NCI-H748 (cell line): ENCODE measurements at regions not wholly inside any gene's neighbourhood (a gene's known extent, or its start where the extent isn't known, plus 50 kb on each side); places are given as distances from the start of the nearest gene placed in this dataset.

Experiments
- DNase-seq: peaks from one replicate; lab custom pipeline; 2025; ENCODE audit not compliant: unreplicated experiment; lab: John Stamatoyannopoulos, UW

DNA sequence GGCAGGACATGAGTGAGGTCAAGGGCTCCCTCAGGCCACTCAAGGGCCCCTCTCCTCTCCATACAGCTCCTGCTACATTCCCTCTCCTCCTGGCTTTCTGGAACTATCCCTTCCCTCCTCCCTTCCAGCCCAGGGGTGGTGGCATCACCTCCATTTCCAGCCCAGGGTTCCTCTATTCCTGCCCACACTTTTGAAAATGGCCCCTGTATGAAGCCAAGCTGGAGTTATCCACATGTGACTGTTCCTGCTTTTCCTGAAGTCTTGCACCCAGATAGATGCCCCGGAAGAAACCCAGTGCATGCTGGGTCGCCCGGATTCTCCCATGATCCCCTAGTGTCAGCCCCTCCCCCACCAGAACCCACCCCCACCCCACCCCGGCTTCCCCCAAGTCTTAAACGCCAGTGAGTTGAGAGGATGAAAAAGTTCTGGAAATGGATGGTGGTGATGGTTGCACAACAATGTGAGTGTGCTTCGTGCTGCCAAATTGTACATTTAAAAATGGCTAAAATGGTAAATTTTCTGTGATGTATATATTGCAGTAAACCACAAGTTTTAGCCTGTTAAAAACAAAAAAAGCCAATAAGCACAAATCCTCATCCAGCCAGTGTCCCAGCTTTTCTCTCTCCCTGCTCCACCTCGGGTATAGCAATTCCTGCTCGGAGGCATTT is 136.9 kb downstream of the SCARB1 start:
- no peak for DNase-seq

DNA sequence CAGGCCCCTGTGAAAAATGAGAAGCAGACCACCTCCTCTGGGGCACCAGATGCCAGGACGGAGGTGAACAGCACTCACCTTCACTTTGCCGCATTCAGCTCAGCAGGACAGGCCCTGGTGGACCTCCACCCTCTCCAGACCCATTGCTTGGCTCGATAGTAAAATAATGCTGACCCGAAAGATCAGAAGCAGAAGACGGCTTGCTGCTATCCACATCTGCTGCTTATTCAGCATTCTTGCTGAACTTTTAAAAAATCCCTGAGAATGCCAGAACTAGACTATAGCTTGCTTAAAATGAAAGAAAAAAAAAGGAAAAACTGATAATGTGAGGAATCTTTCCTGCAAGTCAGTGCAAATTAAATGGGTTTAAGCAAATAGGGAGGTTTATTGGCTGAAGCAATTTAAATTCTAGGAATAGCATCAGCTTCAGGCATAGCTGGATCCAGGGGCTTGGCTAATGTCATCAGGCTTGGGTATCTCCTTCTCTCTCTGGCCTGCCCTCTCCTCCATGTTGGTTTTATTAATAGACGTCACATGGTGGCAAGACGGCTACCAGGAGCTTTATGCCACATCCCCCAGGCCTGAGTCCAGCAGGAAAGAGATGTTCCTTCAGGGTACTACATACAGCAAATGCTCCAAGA is 137.9 kb downstream of the SCARB1 start:
- no peak for DNase-seq

DNA sequence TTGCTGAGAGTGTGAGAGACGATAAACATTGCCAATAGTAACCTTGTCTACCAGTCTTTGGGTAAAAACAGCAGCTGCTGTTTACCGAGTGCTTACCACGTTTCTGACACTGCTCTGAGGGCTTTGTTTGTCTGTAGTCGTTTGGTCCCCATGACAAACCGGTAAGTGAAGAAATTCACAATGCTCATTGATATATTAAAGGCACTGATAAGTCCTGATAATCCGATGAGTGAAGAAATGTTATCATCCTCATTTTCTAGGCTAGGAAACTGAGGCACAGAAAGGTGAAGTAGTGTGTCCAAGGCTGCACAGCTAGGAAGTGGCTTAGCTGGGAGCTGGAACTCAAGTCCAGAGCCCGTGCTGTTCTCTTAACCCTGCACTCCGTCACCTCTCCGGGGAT is 138.6 kb downstream of the SCARB1 start:
- no peak for DNase-seq

DNA sequence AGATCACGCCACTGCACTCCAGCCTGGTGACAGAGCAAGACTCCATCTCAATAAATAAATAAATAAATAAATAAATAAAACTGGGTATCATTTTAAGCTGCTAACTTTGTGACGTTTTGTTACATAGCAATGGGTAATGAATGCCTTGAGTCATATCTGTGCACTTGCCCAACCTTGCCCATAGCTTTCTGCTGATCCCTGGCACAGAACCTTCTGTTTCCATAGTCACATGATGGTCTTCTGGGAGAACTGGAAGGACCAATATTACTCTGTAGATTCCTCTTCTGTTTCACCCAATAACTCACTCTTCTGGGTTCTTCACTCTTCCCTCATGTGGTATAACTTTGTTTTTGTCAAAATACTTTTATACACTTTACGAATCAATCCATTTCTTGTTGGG is 140.8 kb downstream of the SCARB1 start:
- no peak for DNase-seq

DNA sequence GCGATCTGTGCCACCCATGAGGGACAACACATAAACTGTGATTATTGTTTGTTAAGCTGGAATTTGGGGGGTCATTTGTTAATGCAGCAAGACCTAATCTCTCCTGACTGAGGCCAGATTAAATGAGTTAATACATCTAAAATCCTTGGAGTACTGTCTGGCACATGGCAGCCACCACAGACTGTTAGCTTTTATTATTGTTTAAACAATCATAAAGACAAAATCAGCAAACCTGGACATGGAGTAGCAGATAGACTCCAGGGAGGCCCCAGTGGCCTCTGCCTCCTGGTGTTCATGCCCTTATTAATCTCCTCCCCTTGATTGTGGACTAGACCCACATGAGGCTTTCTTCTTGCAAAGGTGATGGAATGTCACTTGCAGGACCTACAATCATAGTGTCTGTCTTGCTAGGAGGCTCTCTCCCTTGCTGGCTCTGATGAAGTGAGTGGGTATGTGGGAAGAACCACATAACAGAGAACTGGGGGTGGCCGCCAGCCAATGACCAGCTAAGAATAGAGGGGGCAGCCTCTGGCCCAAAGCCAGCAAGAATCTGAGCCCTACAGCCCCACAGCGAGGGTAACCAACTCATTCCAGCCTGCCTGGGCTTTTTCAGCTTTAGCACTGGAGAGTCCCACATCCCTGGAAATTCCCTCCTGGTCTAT is 142.0 kb downstream of the SCARB1 start:
- DNase-seq = no peak

DNA sequence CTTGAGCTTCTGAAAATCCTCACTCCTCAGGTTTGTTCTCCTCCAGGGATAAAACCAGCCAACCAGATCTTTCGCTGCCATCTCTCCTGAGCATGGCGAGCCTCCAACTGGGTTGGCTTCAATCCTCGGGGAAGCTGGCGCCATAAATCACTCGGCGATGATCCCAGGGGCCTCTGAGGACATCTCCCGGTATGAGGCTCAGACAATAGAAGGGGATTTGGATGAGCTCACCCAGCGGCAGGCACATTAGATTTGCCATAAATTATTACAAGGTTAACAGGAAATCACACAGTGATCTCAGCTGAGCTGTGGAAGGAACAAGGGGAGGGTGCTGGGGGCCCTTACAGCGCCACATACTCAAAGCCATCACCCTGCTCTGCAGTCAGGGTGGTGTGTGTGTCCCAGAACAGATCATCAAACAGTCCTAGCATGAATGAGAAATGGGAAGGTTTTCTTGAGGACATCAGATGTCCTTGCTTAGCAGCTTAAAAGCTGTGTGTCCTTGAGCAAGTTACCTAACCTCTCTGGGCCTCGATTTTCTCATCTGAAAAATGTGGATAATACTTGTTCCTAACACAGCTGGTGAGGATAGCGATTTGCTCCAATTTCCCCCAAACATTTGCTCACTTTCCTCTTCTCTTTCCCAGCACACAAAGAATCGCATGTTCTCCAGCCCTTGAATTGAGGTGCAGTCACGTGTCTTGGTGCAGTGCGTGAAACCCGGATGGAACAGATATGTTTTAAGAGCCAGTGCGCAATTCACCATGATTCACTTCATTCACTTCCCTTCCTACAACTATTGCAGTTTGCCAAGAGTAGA is 142.8 kb downstream of the SCARB1 start:
- DNase-seq = peak; percentile 72

DNA sequence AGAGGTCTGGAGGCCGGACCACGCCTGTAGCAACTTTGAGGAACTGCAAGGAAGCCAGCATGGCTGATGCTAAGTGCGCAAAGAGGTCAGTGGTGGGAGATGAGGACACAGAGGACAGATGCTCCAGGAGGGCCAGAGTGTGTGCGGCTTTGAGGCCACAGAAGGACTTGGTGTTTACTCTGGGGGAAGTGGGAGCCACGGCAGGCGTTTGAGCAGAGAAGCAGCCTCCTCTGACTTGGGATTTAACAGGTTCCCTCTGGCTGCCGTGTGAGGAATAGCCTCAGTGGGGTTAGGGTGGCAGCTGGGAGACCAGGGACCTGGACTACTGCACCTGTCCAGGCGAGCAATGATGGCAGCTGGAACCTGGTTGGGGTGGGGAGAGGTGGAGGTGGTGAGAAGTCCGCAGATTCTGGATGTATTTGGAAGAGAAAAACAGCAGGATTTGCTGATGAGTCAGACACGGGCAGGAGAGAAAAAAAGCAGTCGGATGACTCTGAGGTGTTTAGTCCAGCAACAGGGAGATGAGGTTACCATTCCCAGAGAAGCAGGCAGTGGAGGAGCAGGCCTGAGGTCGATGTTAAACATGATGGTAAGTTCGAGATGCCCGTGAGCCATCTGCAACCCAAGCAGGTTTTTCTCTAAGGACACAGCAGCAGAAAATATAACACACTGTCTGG is 143.5 kb downstream of the SCARB1 start:
- no peak for DNase-seq

DNA sequence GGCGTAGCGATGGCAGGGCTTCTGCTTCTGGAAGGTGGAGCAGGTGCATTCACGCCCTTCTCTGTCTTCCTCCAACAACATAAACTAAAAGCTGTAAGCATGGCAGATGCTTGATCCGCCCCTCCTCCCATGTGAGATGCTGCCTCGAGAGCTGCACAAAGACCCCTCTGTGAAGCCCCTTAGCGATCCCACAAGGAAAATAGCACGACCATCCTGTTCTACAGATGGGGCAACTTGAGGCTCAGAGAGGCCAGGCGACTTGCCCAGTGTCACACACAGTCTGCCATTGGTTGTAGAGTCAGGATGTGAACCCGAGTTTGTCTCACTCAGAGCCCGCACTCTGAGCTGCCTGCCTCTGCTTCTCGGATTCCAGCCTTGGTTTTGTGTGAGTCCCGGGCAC is 144.4 kb downstream of the SCARB1 start:
- peak; percentile 17 for DNase-seq

DNA sequence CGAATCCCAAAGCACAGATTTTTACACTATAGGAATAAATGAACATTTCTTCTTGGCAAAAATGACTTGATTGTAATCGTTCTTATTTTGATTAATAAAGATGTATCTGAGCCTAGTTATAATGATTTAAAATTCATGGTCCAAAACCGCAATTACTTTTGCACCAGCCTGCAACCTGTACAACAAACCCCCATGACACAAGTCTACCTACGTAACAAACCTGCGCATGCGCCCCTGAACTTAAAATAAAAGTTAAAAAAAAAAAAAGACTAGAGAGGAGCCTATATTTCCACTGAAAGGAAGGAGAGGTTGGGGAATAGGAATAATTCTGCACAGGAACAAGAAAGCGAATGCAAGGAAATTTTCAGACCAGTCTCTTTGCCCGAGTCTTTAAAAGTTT is 145.2 kb downstream of the SCARB1 start:
- no peak for DNase-seq

DNA sequence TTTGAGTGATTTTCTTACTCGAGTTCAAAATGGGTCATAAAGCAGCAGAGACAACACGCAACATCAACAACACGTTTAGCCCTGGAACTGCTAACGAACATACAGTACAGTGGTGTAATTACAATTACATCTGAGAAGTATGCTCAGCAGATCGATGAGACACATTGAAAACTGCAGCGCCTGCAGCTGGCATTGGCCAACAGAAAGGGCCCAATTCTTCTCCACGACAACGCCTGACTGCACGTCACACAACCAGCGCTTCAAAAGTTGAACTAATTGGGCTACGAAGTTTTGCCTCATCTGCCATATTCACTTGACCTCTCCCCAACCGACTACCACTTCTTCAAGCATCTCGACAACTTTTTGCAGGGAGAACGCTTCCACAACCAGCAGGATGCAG is 145.6 kb downstream of the SCARB1 start:
- no peak for DNase-seq

DNA sequence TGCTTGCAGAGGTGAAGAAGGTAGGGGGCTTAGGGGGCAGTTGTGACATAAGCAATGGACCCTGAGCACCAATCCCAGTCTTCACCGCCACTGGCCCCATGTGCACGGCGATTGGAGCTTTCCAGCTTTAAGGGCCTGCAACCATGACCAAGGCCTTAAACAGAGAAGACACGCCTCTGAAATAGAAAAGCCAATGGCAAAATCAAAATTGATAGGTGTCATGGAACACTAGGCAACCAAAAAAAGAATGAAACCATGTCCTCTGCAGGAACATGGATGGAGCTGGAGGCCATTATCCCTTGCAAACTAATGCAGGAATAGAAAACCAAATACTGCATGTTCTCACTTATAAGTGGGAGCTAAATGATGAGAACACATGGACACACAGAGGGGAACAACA is 146.3 kb downstream of the SCARB1 start:
- no peak for DNase-seq

DNA sequence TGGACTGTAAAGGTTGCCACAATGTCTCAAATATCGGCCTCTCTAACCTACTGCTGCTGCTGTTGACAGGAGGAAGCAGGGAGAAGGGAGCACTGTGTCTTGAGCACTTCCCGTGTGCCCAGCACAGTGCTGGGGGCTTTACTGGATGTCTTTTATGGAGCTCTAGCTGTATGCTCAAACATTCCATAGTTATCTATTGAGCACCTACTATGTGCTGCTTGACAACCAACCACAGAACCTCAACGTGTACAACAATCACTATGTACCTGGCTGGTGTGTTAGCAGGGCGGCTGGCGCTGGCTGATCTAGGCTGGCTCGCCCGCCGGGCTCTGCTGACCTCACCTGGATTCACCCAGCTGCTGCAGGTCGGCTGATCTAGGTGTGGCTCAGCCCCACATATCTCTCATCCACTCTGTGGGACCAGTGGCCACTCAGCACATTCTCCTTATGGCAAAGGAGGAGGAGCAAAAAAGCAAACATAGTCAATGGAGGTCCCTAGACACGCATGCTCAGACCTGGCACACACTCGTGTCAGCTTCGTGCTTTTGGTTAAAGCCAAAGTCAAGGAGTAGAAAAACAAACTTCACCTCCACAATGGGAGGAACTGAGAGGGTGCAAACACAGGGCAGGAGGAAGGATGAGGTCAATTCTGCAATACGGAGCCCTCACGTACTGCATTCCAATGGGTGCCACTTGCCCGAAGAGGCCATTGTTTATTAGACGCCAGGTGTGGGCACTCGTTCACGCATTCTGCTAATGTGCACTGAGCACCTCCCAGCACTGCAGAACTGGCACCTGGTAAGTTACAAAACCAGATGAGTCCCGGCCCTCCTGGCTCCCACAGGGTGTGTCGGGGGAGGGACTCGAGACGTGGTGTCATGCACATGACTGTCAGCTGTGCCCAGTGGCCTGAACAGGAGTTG is 147.2 kb downstream of the SCARB1 start:
- peak; percentile 29 for DNase-seq

DNA sequence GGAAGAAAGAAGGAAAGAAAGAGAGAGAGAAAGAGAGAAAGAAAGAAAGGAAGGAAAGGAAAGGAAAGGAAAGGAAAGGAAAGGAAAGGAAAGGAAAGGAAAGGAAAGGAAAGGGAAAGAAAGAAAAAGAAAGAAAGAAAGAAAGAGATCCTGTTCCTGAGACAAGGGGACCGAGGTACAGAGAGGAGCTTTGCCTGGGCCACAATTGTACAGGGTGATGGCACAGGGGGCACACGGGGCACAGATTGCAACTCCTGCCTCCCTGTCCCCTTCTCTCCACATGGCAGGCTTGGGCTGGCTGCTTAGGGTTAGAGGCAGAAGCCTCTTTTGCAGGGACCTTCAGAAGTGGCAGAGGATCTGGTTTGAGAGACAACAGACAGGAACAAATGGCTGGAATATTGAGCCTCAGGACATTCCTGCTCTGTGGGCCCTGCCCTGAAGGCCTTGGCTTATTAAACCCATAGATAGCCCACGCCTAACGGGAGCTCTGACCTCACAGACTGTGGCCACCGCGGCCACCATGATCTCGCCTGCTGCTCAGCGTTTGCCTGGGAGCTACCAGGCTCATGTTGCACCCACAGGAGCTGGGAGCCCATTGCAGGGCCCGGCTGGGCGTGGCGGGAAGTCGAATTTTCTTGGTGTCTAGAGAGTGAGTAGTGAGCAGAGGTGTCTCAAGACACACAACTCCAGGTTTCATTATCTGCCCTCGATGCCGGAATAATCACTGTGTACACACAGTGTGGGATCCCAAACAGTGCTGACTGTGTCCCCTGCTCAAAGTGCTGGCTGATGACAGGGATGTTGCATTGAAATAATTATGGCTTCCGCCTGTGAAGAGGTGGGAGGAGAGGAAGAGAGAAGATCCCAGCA is 147.9 kb upstream of the NCOR2 start:
- DNase-seq = peak; percentile 79

DNA sequence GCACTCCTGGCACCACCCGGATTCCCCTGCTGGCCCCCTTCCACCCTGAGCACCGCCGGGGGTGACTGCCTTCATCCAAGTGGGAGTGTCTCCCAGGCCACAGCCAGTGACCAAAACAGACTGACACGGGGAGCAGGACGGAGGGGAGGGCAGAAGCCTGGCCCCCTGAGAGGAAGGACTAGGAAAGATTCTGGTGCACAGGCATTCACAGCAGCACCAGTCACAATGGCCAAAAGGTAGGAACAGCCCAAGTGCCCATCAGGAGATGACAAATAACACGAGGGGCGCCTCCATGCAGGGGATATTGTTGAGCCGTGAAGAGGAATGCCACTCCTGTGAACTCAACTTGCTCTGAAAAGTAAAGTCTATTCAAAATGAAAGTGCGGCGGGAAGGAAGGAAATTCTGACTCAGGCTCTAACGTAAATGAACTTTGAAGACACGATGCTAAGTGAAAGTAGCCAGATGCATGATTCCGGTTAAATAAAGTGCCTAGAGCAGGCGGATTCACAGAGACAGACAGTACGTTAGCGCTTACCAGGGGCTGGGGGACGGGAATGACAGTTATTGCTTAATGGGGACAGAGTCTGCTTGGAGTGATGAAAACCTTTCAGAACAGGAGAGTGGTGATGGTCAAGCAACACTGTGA is 146.1 kb upstream of the NCOR2 start:
- no peak for DNase-seq

DNA sequence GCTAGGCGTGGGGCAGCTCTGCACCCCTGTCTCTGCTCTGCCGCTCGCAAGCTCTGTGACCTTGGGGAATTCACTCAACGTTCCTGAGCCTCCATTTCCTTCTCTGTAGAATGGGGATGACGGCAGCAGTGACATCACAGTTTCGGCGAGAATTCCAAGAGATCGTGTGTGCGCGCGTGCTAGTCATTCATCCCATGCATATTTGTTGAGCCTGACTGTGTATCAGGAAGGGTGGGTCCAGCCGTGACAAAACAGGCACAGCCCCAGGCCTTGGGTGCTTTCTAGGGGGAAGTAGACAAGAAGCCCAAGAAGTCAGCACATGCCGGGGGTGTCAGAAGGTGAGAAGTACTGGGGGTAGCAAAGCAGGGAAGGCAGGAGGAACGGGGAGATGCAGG is 145.6 kb upstream of the NCOR2 start:
- DNase-seq = no peak

DNA sequence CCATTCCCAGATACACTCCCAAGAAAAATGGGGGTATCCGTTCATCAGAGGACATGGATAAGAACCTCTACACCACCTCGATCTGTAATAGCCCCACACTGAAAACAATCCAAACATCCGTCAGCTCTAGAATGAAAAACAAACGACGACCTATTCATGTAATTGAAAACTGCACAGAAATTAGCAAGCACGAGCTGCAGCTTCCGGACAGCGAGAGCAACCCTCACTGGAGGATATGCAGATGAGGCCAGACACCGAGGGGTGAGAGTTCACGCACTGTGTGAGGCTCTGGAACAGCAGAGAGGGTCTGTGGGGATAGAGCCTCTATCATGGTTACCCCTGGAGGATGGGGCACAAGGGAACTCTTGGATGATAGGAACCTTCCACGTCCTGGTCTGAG is 143.9 kb upstream of the NCOR2 start:
- DNase-seq = no peak

DNA sequence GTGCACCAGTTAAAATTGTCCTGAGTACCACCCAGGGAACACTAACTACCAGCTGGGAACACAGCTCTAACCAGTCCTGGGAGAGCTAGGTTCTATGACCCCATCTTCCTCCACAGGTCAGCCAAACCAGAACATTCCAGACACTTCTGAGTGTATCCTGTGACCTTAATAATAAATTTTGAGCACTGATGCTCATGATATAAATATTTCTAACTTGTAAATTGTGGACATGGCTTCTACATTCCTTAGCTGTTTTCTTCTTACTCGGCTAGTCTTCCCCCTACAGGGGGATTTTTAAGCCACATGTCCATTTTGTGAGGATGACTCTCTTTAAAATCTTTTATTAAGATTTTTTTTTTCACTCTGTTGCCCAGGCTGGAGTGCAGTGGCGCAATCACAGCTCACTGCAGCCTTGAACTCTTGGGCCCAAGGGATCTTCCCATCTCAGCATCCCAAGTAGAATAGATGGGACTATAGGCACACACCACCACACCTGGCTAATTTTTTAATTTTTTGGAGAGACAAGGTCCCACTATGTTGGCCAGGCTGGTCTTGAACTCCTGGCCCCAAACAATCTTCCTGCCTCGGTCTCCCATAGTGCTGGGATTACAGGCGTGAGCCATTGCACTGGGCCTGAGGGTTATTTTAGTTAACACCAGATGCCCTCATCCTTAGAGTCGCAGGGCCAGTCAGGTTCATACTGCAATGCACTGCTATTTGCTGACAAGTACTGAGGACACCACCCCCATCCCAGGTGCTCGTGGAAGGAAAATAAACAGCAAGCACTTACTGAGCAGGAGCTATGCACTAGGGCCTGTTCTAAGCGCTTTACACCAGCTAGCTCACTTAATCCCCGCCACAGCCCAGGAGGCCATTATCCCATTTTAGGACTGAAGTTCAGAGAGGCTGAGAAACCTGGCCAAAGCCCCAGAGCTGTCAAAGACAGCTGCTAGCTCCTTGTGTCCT is 142.6 kb upstream of the NCOR2 start:
- no peak for DNase-seq
